Thoracic aorta (tissue), 2 donors: ENCODE measurements at regions not wholly inside any gene's neighbourhood (a gene's known extent, or its start where the extent isn't known, plus 50 kb on each side); places are given as distances from the start of the nearest gene placed in this dataset.
"Not testable (repeated sequence)": the region's sequence is repeated elsewhere in the genome, so short reads cannot be mapped to it uniquely, and the experiment has no call there.

Source experiments
- ATAC-seq: fragments of 150-250 bp; one replicate; pipeline ENCODE4 v1.8.0; 2017; ENCODE audit warnings: low read depth; ENCODE audit not compliant: insufficient number of reproducible peaks, low FRiP score
- DNase-seq: peaks from one replicate; pipeline ENCODE4 v3.0.0-alpha.2; 2020; ENCODE audit warnings: low spot score
- H3K27ac ChIP-seq, 2 donors: fragments of 200-600 bp; sonication (generic); 1 replicate in 1 of 2; 2 replicates in 1 of 2; pipeline ENCODE4 v1.5.1; 2016; ENCODE audit warnings: mild to moderate bottlenecking in 2 of 2, moderate library complexity in 2 of 2
- H3K27me3 ChIP-seq: fragments of 200-600 bp; sonication (generic); replicated peaks from 2 replicates; pipeline ENCODE4 v1.6.0; 2016; ENCODE audit warnings: mild to moderate bottlenecking; ENCODE audit not compliant: insufficient read depth
- H3K36me3 ChIP-seq: fragments of 200-600 bp; sonication (generic); one replicate; pipeline ENCODE4 v1.5.1; 2016
- H3K4me1 ChIP-seq, 2 donors: fragments of 200-600 bp; sonication (generic); 1 replicate in 1 of 2; 2 replicates in 1 of 2; pipeline versions ENCODE4 v1.5.1 to v1.6.0; 2016; ENCODE audit warnings: low read depth in 2 of 2, mild to moderate bottlenecking in 1 of 2; ENCODE audit not compliant: control insufficient read depth in 1 of 2
- H3K4me3 ChIP-seq: fragments of 200-600 bp; sonication (generic); 2 replicates; pipeline ENCODE4 v1.5.1; 2016; ENCODE audit warnings: mild to moderate bottlenecking
- H3K9me3 ChIP-seq: fragments of 200-600 bp; sonication (generic); 2 replicates; pipeline ENCODE4 v1.5.1; 2016
- CTCF ChIP-seq: fragments of 200-600 bp; sonication (generic); IDR thresholded peaks from one replicate; pipeline ENCODE4 v1.5.1; 2019; ENCODE audit warnings: antibody characterized with exemption

- H3K27ac ChIP-seq: peak overlapping the region in 1 of 2 donors; percentile 10
- H3K27me3 ChIP-seq: no peaks in the 10 kb centered on the region
- no peaks in the 10 kb centered on the region for H3K9me3 ChIP-seq
- DNase-seq (no peak), ATAC-seq (no peak)
- no peak overlapping the region for H3K4me3 ChIP-seq
- no peak for TF ChIP-seq CTCF
- H3K36me3 ChIP-seq: no peaks in the 10 kb centered on the region
- H3K4me1 ChIP-seq: peaks cover 39 to 55% of the 10 kb centered on the region in 2 donors
Measured at GRCh38 chr17:83192161-83192788, 112.9 kb downstream of the METRNL start.

- H3K27ac ChIP-seq, DNase-seq: not testable (repeated sequence)
Measured at GRCh38 chr17:83192789-83193335, 113.5 kb downstream of the METRNL start.

GRCh38 chr17:83193336-83194185, 114.2 kb downstream of the METRNL start:
- Histone ChIP-seq H3K4me1 (peaks cover 39 to 57% of the 10 kb centered on the region in 2 donors), H3K4me3 (no peak overlapping the region), H3K27me3 (no peaks in the 10 kb centered on the region), H3K27ac (peak overlapping the region in 1 of 2 donors; percentile 57), H3K9me3 (no peaks in the 10 kb centered on the region), H3K36me3 (no peaks in the 10 kb centered on the region)
- no peak for DNase-seq
- no peak for TF ChIP-seq CTCF
- no peak for ATAC-seq

More at GRCh38 chr17:83192789-83193335, 113.5 kb downstream of the METRNL start:
- peaks cover 39 to 57% of the 10 kb centered on the region in 2 donors for H3K4me1 ChIP-seq
- not testable (repeated sequence) for ATAC-seq, H3K4me3 ChIP-seq, H3K27me3 ChIP-seq, H3K9me3 ChIP-seq, H3K36me3 ChIP-seq

GRCh38 chr17:83194186-83194561, 114.8 kb downstream of the METRNL start:
- Histone ChIP-seq H3K27ac (peak overlapping the region in 1 of 2 donors; percentile 57), H3K9me3 (no peaks in the 10 kb centered on the region)

GRCh38 chr17:83194761-83195329, 115.4 kb downstream of the METRNL start:
- peak overlapping the region; percentile 57 to 62 for H3K27ac ChIP-seq

More at GRCh38 chr17:83194186-83194561, 114.8 kb downstream of the METRNL start:
- Histone ChIP-seq H3K4me1 (peaks cover 41 to 57% of the 10 kb centered on the region in 2 donors), H3K27me3 (no peaks in the 10 kb centered on the region), H3K4me3 (no peak overlapping the region), H3K36me3 (no peaks in the 10 kb centered on the region)
- DNase-seq (no peak), ATAC-seq (no peak)
- no peak for TF ChIP-seq CTCF

More at GRCh38 chr17:83194761-83195329, 115.4 kb downstream of the METRNL start:
- DNase-seq: no peak
- Histone ChIP-seq H3K4me1 (peaks cover 36 to 55% of the 10 kb centered on the region in 2 donors), H3K27me3 (no peaks in the 10 kb centered on the region), H3K4me3 (peak overlapping the region; percentile 5), H3K9me3 (no peaks in the 10 kb centered on the region), H3K36me3 (no peaks in the 10 kb centered on the region)
- no peak for TF ChIP-seq CTCF
- ATAC-seq: no peak
